ENCODE measurements at regions not wholly inside any gene's neighbourhood (a gene's known extent, or its start where the extent isn't known, plus 50 kb on each side); places are given as distances from the start of the nearest gene placed in this dataset.

- Histone ChIP-seq H3F3A (ENCODE audit: insufficient read depth, low read length, poor library complexity, severe bottlenecking) (no peaks in the 10 kb centered on the region), H2AFZ (ENCODE audit: low read depth, low read length) (no peak overlapping the region), H3K4me3 (ENCODE audit: low read length) (no peak overlapping the region), H3K36me3 (ENCODE audit: insufficient read depth, low read length) (no peaks in the 10 kb centered on the region), H3K27ac (ENCODE audit: low read length) (no peak overlapping the region), H3K4me2 (ENCODE audit: low read length) (no peak overlapping the region), H3K9ac (ENCODE audit: low read length) (no peak overlapping the region), H4K20me1 (ENCODE audit: insufficient read depth) (no peaks in the 10 kb centered on the region), H3K9me3 (ENCODE audit: low read length) (no peaks in the 10 kb centered on the region), H3K9me2 (ENCODE audit: insufficient read depth, low read length) (no peaks in the 10 kb centered on the region), H3K27me3 (ENCODE audit: insufficient read depth, low read depth, low read length) (no peaks in the 10 kb centered on the region), H3K79me2 (replicated peaks; ENCODE audit: insufficient read depth, low read length) (no peaks in the 10 kb centered on the region)
- TF ChIP-seq TAF1 (IDR thresholded peaks at IDR 0.05; ENCODE audit: low read depth) (no peak), EP300 (conservative IDR thresholded peaks at IDR 0.05; ENCODE audit: poor library complexity, severe bottlenecking) (no peak)
- TF ChIP-seq, protein P1, sequence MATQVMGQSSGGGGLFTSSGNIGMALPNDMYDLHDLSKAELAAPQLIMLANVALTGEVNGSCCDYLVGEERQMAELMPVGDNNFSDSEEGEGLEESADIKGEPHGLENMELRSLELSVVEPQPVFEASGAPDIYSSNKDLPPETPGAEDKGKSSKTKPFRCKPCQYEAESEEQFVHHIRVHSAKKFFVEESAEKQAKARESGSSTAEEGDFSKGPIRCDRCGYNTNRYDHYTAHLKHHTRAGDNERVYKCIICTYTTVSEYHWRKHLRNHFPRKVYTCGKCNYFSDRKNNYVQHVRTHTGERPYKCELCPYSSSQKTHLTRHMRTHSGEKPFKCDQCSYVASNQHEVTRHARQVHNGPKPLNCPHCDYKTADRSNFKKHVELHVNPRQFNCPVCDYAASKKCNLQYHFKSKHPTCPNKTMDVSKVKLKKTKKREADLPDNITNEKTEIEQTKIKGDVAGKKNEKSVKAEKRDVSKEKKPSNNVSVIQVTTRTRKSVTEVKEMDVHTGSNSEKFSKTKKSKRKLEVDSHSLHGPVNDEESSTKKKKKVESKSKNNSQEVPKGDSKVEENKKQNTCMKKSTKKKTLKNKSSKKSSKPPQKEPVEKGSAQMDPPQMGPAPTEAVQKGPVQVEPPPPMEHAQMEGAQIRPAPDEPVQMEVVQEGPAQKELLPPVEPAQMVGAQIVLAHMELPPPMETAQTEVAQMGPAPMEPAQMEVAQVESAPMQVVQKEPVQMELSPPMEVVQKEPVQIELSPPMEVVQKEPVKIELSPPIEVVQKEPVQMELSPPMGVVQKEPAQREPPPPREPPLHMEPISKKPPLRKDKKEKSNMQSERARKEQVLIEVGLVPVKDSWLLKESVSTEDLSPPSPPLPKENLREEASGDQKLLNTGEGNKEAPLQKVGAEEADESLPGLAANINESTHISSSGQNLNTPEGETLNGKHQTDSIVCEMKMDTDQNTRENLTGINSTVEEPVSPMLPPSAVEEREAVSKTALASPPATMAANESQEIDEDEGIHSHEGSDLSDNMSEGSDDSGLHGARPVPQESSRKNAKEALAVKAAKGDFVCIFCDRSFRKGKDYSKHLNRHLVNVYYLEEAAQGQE (IDR thresholded peaks at IDR 0.05; ENCODE audit: borderline replicate concordance), result no peak
Observed at GRCh38 chr7:17140406-17140805, 158.0 kb upstream of the AHR start.

DNA sequence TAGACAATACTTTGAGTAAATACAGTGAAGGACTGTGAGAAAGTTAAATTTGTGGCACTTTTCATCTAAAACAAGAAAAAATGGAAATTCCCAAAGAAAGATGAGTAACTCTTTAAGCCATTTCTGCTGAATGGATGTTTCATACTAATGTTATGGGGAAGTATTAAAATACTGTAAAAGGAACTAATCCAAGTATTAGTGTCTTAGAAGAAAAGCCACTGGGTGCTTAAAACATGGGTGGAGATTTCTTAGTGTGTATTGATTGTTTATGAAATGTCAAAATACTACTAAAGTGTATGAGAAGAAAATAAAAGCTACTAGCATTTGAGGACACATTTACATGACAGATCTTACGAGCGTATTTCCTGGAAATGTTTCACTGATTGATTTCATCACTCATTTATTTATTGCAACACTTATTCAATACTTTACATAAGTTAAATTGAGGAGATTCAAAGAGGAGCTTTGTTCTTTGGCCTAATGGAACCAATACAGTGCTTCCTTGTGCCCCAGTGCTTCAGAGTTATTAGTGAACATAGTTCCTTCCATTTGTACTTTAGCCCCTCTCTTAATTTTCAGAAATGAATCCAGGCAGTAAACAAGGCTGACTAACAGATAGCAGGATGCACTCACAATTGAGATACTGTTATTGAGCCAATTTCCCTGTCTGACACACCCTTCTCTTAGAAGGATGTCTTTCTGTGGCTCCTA is 155.5 kb upstream of the AHR start:
- TF ChIP-seq EP300 (conservative IDR thresholded peaks at IDR 0.05; ENCODE audit: poor library complexity, severe bottlenecking), result no peak
- no peak for TF ChIP-seq CTCF (IDR thresholded peaks at IDR 0.05; ENCODE audit: poor library complexity, severe bottlenecking)
- TF ChIP-seq TAF1 (IDR thresholded peaks at IDR 0.05; ENCODE audit: low read depth), result no peak
- Histone ChIP-seq H3K9ac (ENCODE audit: low read length) (no peak overlapping the region), H3K9me2 (ENCODE audit: insufficient read depth, low read length) (no peaks in the 10 kb centered on the region), H3K36me3 (ENCODE audit: insufficient read depth, low read length) (no peaks in the 10 kb centered on the region), H3K4me2 (ENCODE audit: low read length) (no peak overlapping the region), H2AFZ (ENCODE audit: low read depth, low read length) (no peak overlapping the region), H3K79me2 (replicated peaks; ENCODE audit: insufficient read depth, low read length) (no peaks in the 10 kb centered on the region), H4K20me1 (ENCODE audit: insufficient read depth) (no peaks in the 10 kb centered on the region), H3K27me3 (ENCODE audit: insufficient read depth, low read depth, low read length) (no peaks in the 10 kb centered on the region), H3K9me3 (ENCODE audit: low read length) (no peaks in the 10 kb centered on the region), H3F3A (ENCODE audit: insufficient read depth, low read length, poor library complexity, severe bottlenecking) (no peaks in the 10 kb centered on the region), H3K4me3 (ENCODE audit: low read length) (no peak overlapping the region), H3K27ac (ENCODE audit: low read length) (no peak overlapping the region)

- Histone ChIP-seq H3K27me3 (ENCODE audit: insufficient read depth, low read depth, low read length) (no peaks in the 10 kb centered on the region), H3K9ac (ENCODE audit: low read length) (no peak overlapping the region), H3K79me2 (replicated peaks; ENCODE audit: insufficient read depth, low read length) (no peaks in the 10 kb centered on the region), H3K9me3 (ENCODE audit: low read length) (no peaks in the 10 kb centered on the region), H3K9me2 (ENCODE audit: insufficient read depth, low read length) (no peaks in the 10 kb centered on the region), H3K4me3 (ENCODE audit: low read length) (no peak overlapping the region), H3K4me2 (ENCODE audit: low read length) (no peak overlapping the region), H3F3A (ENCODE audit: insufficient read depth, low read length, poor library complexity, severe bottlenecking) (no peaks in the 10 kb centered on the region), H4K20me1 (ENCODE audit: insufficient read depth) (no peaks in the 10 kb centered on the region), H3K27ac (ENCODE audit: low read length) (no peak overlapping the region), H3K36me3 (ENCODE audit: insufficient read depth, low read length) (no peaks in the 10 kb centered on the region), H2AFZ (ENCODE audit: low read depth, low read length) (no peak overlapping the region)
- no peak for TF ChIP-seq SMC3 (conservative IDR thresholded peaks at IDR 0.05; ENCODE audit: poor library complexity)
- TF ChIP-seq MXI1 (conservative IDR thresholded peaks at IDR 0.05; ENCODE audit: poor library complexity, severe bottlenecking), result no peak
Observed at GRCh38 chr7:17144322-17144721, 154.1 kb upstream of the AHR start.

Data from neural cell (in vitro differentiated cells).